HG02884 (cell line): ENCODE measurements at regions not wholly inside any gene's neighbourhood (a gene's known extent, or its start where the extent isn't known, plus 50 kb on each side); places are given as distances from the start of the nearest gene placed in this dataset.
A peak's percentile ranks its signal among the peaks of the same experiment; 100 is the strongest.

ENCODE experiments used
- ATAC-seq: cut with Tn5 transposase; IDR thresholded peaks from one replicate; pipeline ENCODE4 v1.9.1; 2021; ENCODE audit warnings: mild to moderate bottlenecking, moderate library complexity; ENCODE audit not compliant: unreplicated experiment

- ATAC-seq: no peak
Measured at GRCh38 chr2:211133766-211134165, 577.4 kb downstream of the CPS1 start.

GRCh38 chr2:211138551-211138950, 582.2 kb downstream of the CPS1 start:
- no peak for ATAC-seq

- ATAC-seq: no peak
Measured at GRCh38 chr2:211141646-211142045, 585.2 kb downstream of the CPS1 start.

- ATAC-seq: no peak
Measured at GRCh38 chr2:211144078-211144477, 587.7 kb downstream of the CPS1 start.

GRCh38 chr2:211144974-211145665, 588.7 kb downstream of the CPS1 start:
- ATAC-seq: no peak

GRCh38 chr2:211149731-211150130, 593.3 kb downstream of the CPS1 start:
- no peak for ATAC-seq

GRCh38 chr2:211157211-211157610, 600.8 kb downstream of the CPS1 start:
- no peak for ATAC-seq

- ATAC-seq: peak; percentile 100
Measured at GRCh38 chr2:211157856-211158463, 601.6 kb downstream of the CPS1 start.

GRCh38 chr2:211159972-211160371, 603.6 kb downstream of the CPS1 start:
- ATAC-seq: no peak

GRCh38 chr2:211161236-211161635, 604.8 kb downstream of the CPS1 start:
- no peak for ATAC-seq

GRCh38 chr2:211162911-211163310, 606.5 kb downstream of the CPS1 start:
- no peak for ATAC-seq

- no peak for ATAC-seq
Measured at GRCh38 chr2:211170843-211171242, 614.4 kb downstream of the CPS1 start.

GRCh38 chr2:211174021-211174420, 617.6 kb downstream of the CPS1 start:
- ATAC-seq: no peak

- ATAC-seq: no peak
Measured at GRCh38 chr2:211174631-211175030, 618.2 kb downstream of the CPS1 start.

- ATAC-seq: no peak
Measured at GRCh38 chr2:211175956-211176355, 619.6 kb downstream of the CPS1 start.

- ATAC-seq: no peak
Measured at GRCh38 chr2:211176514-211177141, 620.2 kb downstream of the CPS1 start.

- no peak for ATAC-seq
Measured at GRCh38 chr2:211181626-211182025, 625.2 kb downstream of the CPS1 start.

GRCh38 chr2:211187602-211188001, 631.2 kb downstream of the CPS1 start:
- ATAC-seq: no peak

GRCh38 chr2:211203986-211204385, 647.6 kb downstream of the CPS1 start:
- peak; percentile 86 for ATAC-seq

GRCh38 chr2:211204456-211204855, 648.1 kb downstream of the CPS1 start:
- ATAC-seq: peak; percentile 17

GRCh38 chr2:211204902-211205301, 648.5 kb downstream of the CPS1 start:
- ATAC-seq: no peak

GRCh38 chr2:211205358-211205757, 649.0 kb downstream of the CPS1 start:
- no peak for ATAC-seq
